ENCODE measurements at regions not wholly inside any gene's neighbourhood (a gene's known extent, or its start where the extent isn't known, plus 50 kb on each side); places are given as distances from the start of the nearest gene placed in this dataset.
"Not testable (repeated sequence)": the region's sequence is repeated elsewhere in the genome, so short reads cannot be mapped to it uniquely, and the experiment has no call there.

DNA sequence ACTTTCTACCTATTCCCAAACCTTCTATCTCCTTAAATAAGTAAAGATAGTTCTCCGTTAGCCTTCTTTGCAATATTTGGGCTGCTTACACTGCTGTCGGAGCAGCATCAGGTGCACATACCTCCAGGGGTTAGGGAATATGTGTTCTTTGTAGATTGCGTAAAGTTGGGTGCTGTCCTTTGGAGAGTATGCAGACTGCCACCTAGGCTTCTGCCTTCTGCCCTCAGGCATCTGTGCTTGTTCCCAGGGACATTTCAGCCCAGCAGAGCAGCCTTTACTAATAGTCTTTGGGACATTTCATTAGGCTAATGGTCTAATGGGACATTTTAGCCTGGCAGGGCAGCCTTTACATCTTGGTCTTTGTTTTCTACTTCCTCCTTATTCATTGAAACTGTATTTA lies 260.6 kb downstream of the TPBG start:
- intact Hi-C loops (cut with DNase I): no loop called here
- H3K4me3 ChIP-seq: no peak overlapping the region
- no peak for DNase-seq
- H3K36me3 ChIP-seq: no peaks in the 10 kb centered on the region
- no peaks in the 10 kb centered on the region for H3K27me3 ChIP-seq
- no peak for ATAC-seq
- no peak overlapping the region for H3K27ac ChIP-seq
- H3K4me1 ChIP-seq: no peaks in the 10 kb centered on the region
- WGBS (ENCODE audit: insufficient coverage, low coverage, low lambda C conversion rate, missing lambda C conversion rate): 40% methylated on average over 2 of the region's 3 CpGs
- no peaks in the 10 kb centered on the region for H3K9me3 ChIP-seq
- TF ChIP-seq, protein P1, sequence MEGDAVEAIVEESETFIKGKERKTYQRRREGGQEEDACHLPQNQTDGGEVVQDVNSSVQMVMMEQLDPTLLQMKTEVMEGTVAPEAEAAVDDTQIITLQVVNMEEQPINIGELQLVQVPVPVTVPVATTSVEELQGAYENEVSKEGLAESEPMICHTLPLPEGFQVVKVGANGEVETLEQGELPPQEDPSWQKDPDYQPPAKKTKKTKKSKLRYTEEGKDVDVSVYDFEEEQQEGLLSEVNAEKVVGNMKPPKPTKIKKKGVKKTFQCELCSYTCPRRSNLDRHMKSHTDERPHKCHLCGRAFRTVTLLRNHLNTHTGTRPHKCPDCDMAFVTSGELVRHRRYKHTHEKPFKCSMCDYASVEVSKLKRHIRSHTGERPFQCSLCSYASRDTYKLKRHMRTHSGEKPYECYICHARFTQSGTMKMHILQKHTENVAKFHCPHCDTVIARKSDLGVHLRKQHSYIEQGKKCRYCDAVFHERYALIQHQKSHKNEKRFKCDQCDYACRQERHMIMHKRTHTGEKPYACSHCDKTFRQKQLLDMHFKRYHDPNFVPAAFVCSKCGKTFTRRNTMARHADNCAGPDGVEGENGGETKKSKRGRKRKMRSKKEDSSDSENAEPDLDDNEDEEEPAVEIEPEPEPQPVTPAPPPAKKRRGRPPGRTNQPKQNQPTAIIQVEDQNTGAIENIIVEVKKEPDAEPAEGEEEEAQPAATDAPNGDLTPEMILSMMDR (IDR thresholded peaks at IDR 0.05): no peak
- no peak for TF ChIP-seq POLR2A (IDR thresholded peaks at IDR 0.05)

DNA sequence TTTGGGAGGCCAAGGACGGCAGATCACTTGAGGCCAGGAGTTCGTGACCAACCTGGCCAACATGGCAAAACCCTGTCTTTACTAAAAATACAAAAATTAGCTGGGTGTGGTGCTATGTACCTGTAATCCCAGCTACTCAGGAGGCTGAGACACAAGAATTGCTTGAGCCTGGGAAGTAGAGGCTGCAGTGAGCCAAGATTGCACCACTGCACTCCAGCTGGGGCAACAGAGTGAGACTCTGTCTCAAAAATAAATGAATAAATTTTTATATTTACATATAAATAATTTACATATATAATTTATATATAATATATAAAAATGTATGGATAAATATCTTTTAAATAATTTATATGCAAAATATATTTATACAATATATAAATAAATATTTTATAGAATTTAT lies 263.3 kb downstream of the TPBG start:
- not testable (repeated sequence) for H3K4me1 ChIP-seq, ATAC-seq
- WGBS (ENCODE audit: insufficient coverage, low coverage, low lambda C conversion rate, missing lambda C conversion rate): 69% methylated on average over 2 of the region's 2 CpGs

DNA sequence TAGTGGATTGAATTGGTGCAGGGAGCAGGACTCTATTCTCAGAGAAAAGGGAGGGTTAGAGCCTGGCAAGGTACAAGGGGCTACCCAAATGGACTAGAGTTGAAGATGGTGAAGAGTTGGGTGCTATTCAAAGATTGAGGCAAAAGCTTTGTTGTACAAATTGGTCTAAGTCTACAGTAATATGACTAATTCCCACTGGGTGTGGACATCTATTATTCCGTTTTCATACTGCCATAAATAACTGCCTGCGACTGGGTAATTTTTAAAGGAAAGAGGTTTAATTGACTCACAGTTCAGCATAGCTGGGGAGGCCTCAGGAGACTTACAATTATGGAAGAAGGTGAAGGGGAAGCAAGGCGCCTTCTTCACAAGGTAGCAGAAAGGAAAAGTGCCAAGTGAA lies 266.3 kb downstream of the TPBG start:
- no peaks in the 10 kb centered on the region for H3K36me3 ChIP-seq
- no peaks in the 10 kb centered on the region for H3K9me3 ChIP-seq
- intact Hi-C loops (cut with DNase I): no loop called here
- H3K4me3 ChIP-seq: no peak overlapping the region
- WGBS (ENCODE audit: insufficient coverage, low coverage, low lambda C conversion rate, missing lambda C conversion rate): 44% methylated on average over 3 of the region's 3 CpGs
- no peak overlapping the region for H3K27ac ChIP-seq
- DNase-seq (no peak), ATAC-seq (no peak)
- TF ChIP-seq POLR2A (IDR thresholded peaks at IDR 0.05): no peak
- TF ChIP-seq, protein P1 (IDR thresholded peaks at IDR 0.05): no peak
- H3K4me1 ChIP-seq: no peaks in the 10 kb centered on the region
- no peaks in the 10 kb centered on the region for H3K27me3 ChIP-seq

More for the DNA sequence above, 263.3 kb downstream of the TPBG start:
- H3K36me3 ChIP-seq; DNase-seq; H3K27me3 ChIP-seq; intact Hi-C loops (cut with DNase I); H3K9me3 ChIP-seq; H3K4me3 ChIP-seq; H3K27ac ChIP-seq: not testable (repeated sequence)

DNA sequence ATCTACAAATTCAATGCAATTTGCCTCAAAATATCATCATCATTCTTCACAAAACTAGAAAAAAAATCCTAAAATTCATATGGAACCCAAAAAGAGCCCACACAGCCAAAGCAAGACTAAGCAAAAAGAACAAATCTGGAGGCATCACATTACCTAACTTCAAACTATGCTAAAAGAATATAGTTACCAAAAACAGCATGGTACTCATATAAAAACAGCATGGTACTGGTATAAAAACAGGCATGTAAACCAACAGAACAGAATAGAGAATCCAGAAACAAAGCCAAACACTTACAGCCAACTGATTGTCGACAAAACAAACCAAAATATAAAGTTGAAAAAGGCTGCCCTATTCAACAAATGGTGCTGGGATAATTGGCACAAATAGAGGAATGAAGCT lies 278.1 kb downstream of the TPBG start:
- TF ChIP-seq, protein P1 (IDR thresholded peaks at IDR 0.05): no peak
- TF ChIP-seq POLR2A (IDR thresholded peaks at IDR 0.05): no peak
- H3K4me3 ChIP-seq: no peak overlapping the region
- H3K4me1 ChIP-seq: no peaks in the 10 kb centered on the region
- no peak overlapping the region for H3K27ac ChIP-seq
- 53% methylated on average over 1 of the region's 1 CpG for WGBS (ENCODE audit: insufficient coverage, low coverage, low lambda C conversion rate, missing lambda C conversion rate)
- H3K36me3 ChIP-seq: no peaks in the 10 kb centered on the region
- intact Hi-C loops (cut with DNase I): no loop called here
- H3K27me3 ChIP-seq: no peaks in the 10 kb centered on the region
- no peak for DNase-seq
- no peaks in the 10 kb centered on the region for H3K9me3 ChIP-seq
- ATAC-seq: no peak

DNA sequence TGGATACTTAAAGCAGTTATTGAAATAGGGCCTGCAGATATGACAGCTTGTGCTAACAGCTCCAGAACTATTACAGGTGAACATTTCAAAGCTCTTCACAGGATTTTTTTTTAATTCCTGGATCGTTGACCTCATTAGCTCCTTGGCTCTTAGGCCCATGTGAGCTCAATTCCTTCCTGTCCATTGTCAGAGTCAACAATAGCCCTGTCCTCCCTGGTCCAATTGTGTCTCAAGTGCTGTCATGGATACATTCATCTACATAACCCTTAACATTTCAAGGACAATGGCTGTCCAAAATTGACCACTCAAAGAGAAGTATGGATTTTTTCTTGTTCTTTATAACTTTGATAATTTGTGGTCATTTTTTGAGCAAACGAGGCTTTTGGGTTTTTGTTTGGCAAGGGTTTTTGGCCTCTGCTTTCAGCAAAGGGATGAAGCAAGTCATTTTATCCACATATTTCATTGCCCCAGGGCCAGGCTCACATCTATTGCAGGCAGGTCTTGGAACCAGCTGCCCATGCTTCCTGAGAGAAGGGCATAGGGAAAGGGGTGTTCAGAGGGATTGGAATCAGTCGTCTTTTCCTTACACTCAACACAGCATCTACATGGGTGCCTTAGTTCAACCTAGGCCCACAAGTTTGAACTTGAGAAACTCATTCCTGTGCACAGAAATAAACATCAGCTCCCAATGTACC lies 282.1 kb downstream of the TPBG start:
- no peak for DNase-seq
- H3K4me1 ChIP-seq: no peaks in the 10 kb centered on the region
- H3K27ac ChIP-seq: no peak overlapping the region
- H3K36me3 ChIP-seq: no peaks in the 10 kb centered on the region
- no peak overlapping the region for H3K4me3 ChIP-seq
- 50% methylated on average over 3 of the region's 3 CpGs for WGBS (ENCODE audit: insufficient coverage, low coverage, low lambda C conversion rate, missing lambda C conversion rate)
- no peaks in the 10 kb centered on the region for H3K9me3 ChIP-seq
- TF ChIP-seq, protein P1 (IDR thresholded peaks at IDR 0.05): no peak
- TF ChIP-seq POLR2A (IDR thresholded peaks at IDR 0.05): no peak
- H3K27me3 ChIP-seq: no peaks in the 10 kb centered on the region
- ATAC-seq: no peak
- intact Hi-C loops (cut with DNase I): no loop called here

Data from right lobe of liver (tissue), 6 donors.